ENCODE measurements at regions not wholly inside any gene's neighbourhood (a gene's known extent, or its start where the extent isn't known, plus 50 kb on each side); places are given as distances from the start of the nearest gene placed in this dataset.
A peak's percentile ranks its signal among the peaks of the same experiment; 100 is the strongest.

DNA sequence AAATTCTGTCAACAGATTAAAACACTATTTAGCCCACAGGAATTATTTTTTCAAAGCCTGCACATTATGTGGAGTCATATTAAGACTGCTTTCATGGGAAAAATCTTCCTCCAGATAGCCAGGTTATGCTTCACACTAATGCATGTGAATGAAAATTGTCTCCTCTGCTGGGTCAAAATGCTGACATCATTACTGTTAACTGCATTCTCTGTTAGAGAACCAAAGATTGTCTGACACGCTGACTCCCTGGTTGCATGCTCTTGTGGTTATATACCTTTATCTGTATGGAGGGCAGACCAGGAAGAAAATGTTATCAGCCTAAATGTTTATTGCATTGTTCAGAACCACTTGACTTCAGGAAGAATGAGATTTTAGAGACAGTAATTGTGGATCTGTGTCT, 432.2 kb upstream of the MDGA2 start:
- Histone ChIP-seq H3K9me3 (ENCODE audit: severe bottlenecking) (no peaks in the 10 kb centered on the region), H3K4me3 (ENCODE audit: low read depth, low read length) (no peak overlapping the region), H3K27ac (no peak overlapping the region), H3K36me3 (no peaks in the 10 kb centered on the region), H3K27me3 (ENCODE audit: insufficient read depth, low read depth, severe bottlenecking) (no peaks in the 10 kb centered on the region)
- TF ChIP-seq, protein P1, sequence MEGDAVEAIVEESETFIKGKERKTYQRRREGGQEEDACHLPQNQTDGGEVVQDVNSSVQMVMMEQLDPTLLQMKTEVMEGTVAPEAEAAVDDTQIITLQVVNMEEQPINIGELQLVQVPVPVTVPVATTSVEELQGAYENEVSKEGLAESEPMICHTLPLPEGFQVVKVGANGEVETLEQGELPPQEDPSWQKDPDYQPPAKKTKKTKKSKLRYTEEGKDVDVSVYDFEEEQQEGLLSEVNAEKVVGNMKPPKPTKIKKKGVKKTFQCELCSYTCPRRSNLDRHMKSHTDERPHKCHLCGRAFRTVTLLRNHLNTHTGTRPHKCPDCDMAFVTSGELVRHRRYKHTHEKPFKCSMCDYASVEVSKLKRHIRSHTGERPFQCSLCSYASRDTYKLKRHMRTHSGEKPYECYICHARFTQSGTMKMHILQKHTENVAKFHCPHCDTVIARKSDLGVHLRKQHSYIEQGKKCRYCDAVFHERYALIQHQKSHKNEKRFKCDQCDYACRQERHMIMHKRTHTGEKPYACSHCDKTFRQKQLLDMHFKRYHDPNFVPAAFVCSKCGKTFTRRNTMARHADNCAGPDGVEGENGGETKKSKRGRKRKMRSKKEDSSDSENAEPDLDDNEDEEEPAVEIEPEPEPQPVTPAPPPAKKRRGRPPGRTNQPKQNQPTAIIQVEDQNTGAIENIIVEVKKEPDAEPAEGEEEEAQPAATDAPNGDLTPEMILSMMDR (IDR thresholded peaks at IDR 0.05; ENCODE audit: low read depth, low read length), result no peak
- no peak for DNase-seq

DNA sequence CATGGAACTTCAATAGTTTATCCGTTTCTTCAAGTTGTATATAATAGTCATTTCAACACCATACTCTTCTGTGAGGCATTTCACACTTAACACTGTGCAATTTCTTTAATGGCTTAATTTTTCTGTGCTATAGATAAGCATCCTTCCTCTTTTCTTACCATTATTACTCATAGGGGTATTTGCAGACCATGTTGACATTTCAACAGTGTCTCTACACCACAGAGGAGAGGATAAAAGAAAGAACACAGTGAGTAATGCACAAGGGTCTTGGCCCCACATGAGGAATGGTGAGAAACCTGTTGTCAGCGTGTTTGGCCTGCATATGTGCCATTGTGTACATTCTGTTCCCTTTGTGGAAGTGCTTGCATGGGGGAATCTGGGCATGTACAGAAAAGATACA, 421.5 kb upstream of the MDGA2 start:
- Histone ChIP-seq H3K27ac (no peak overlapping the region), H3K36me3 (no peaks in the 10 kb centered on the region), H3K27me3 (ENCODE audit: insufficient read depth, low read depth, severe bottlenecking) (no peaks in the 10 kb centered on the region), H3K9me3 (ENCODE audit: severe bottlenecking) (no peaks in the 10 kb centered on the region), H3K4me3 (ENCODE audit: low read depth, low read length) (no peak overlapping the region)
- TF ChIP-seq, protein P1 (IDR thresholded peaks at IDR 0.05; ENCODE audit: low read depth, low read length), result no peak
- DNase-seq, result no peak

DNA sequence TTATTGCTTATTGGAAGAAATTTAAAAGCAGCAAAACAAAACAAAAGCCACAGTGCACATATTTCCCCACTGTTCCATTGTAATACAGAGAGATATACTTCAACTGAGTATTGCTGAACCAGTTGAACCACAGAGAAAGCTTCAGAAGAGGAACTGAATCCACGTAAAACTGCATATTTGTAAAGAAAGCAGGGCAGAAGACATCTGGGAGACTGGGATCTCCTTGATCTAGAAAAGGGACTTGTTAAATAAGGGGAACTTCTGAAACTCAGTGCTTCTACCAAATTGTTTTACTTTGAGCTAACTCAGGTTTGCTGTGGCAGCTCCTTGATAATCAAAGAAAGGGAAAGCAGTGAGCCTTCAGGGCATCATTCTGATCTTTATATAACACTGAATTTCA, 411.1 kb upstream of the MDGA2 start:
- Histone ChIP-seq H3K9me3 (ENCODE audit: severe bottlenecking) (no peaks in the 10 kb centered on the region), H3K27ac (no peak overlapping the region), H3K4me3 (ENCODE audit: low read depth, low read length) (no peak overlapping the region), H3K27me3 (ENCODE audit: insufficient read depth, low read depth, severe bottlenecking) (no peaks in the 10 kb centered on the region), H3K36me3 (no peaks in the 10 kb centered on the region)
- DNase-seq, result no peak
- TF ChIP-seq, protein P1 (IDR thresholded peaks at IDR 0.05; ENCODE audit: low read depth, low read length), result no peak

DNA sequence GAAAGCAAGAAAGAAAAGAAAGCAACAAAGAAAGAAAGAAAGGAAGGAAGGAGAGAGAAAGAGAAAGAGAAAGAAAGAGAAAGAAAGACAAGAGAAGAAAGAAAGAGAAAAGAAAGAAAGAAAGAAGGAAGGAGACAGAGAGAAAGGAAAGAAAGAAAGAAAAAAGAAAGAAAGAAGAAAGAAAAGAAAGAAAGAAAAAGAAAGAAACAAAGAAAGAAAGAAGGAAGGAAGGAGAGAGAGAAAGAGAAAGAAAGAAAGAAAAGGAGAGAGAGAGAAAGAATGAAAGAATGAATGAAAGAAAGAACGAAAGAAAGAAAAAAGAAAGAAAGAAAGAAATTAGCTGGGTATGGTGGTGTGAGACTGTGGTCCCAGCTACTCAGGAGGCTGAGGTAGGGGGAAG, 400.1 kb upstream of the MDGA2 start:
- Histone ChIP-seq H3K27me3 (ENCODE audit: insufficient read depth, low read depth, severe bottlenecking) (no peaks in the 10 kb centered on the region), H3K9me3 (ENCODE audit: severe bottlenecking) (no peaks in the 10 kb centered on the region), H3K4me3 (ENCODE audit: low read depth, low read length) (no peak overlapping the region), H3K36me3 (no peaks in the 10 kb centered on the region), H3K27ac (no peak overlapping the region)
- no peak for DNase-seq
- TF ChIP-seq, protein P1 (IDR thresholded peaks at IDR 0.05; ENCODE audit: low read depth, low read length), result no peak

DNA sequence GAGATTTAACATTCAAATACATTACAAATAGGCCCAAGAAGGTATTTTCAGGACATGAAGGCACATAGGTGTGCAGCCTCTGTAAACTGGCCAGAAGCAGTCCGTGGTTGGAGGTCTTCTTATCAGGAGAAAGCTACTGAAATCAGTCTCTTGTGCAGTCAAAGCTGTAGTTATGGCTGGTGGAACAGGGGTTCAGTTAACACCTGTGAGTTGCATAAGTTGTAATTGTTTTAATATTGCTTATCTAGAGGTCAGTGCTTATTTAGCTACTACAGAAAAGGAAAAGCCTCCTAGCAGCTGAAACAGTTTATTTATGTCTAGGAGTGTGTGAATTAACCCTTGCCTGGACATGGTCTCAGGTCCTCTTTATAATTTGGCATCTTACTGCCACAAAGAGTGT, 377.6 kb upstream of the MDGA2 start:
- no peak for DNase-seq
- H3K36me3 ChIP-seq, result no peaks in the 10 kb centered on the region
- TF ChIP-seq, protein P1 (IDR thresholded peaks at IDR 0.05; ENCODE audit: low read depth, low read length), result no peak
- no peak overlapping the region for H3K4me3 ChIP-seq (ENCODE audit: low read depth, low read length)
- no peaks in the 10 kb centered on the region for H3K27me3 ChIP-seq (ENCODE audit: insufficient read depth, low read depth, severe bottlenecking)
- no peak overlapping the region for H3K27ac ChIP-seq
- H3K9me3 ChIP-seq (ENCODE audit: severe bottlenecking), result no peaks in the 10 kb centered on the region

DNA sequence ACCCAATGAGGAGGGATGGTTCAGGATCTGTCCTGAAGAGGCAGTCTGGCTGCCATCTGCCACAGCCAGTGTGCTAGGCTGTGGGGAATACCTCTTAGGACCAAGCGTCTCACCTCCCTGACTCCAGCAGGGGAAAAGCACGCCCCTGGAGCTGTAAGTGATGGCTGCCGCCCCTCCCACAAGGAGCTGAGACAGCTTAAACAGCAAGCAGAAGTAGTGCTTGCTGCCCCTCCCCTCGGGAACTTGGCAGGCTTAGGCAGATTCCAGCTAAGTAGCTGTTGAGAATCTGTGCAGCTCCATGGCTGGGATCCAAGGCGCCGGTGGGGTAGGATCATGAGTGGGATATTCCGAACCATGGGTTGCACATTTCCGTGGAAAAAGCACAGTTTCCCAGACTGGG, 360.4 kb upstream of the MDGA2 start:
- H3K9me3 ChIP-seq (ENCODE audit: severe bottlenecking), result peaks cover 5% of the 10 kb centered on the region
- TF ChIP-seq, protein P1 (IDR thresholded peaks at IDR 0.05; ENCODE audit: low read depth, low read length), result 0 out of 2 replicates have a peak, but pooled peaks have one; percentile 3
- H3K27ac ChIP-seq, result peak overlapping the region; percentile 44
- H3K4me3 ChIP-seq (ENCODE audit: low read depth, low read length), result no peak overlapping the region
- DNase-seq, result peak; percentile 88
- H3K36me3 ChIP-seq, result no peaks in the 10 kb centered on the region
- H3K27me3 ChIP-seq (ENCODE audit: insufficient read depth, low read depth, severe bottlenecking), result no peaks in the 10 kb centered on the region
